ENCODE measurements at regions not wholly inside any gene's neighbourhood (a gene's known extent, or its start where the extent isn't known, plus 50 kb on each side); places are given as distances from the start of the nearest gene placed in this dataset.
"Not testable (repeated sequence)": the region's sequence is repeated elsewhere in the genome, so short reads cannot be mapped to it uniquely, and the experiment has no call there.

GRCh38 chr17:22229821-22230220 is 537.5 kb downstream of the KCNJ18 start:
- DNase-seq (ENCODE audit: low read depth in 2 of 2); H3K4me3 ChIP-seq (replicated peaks in 1 of 2; ENCODE audit: low read depth in 2 of 2, low read length in 2 of 2): not testable (repeated sequence)

GRCh38 chr17:22233382-22233781 is 541.1 kb downstream of the KCNJ18 start:
- DNase-seq (ENCODE audit: low read depth in 2 of 2) = no peak
- TF ChIP-seq CTCF (IDR thresholded peaks at IDR 0.05; ENCODE audit: low read depth, low read length) = no peak
- no peak overlapping the region for H3K4me3 ChIP-seq (replicated peaks in 1 of 2; ENCODE audit: low read depth in 2 of 2, low read length in 2 of 2)

GRCh38 chr17:22242472-22242871 is 550.1 kb downstream of the KCNJ18 start:
- no peak for TF ChIP-seq CTCF (IDR thresholded peaks at IDR 0.05; ENCODE audit: low read depth, low read length)
- no peak for DNase-seq (ENCODE audit: low read depth in 2 of 2)
- H3K4me3 ChIP-seq (replicated peaks in 1 of 2; ENCODE audit: low read depth in 2 of 2, low read length in 2 of 2) = no peak overlapping the region

GRCh38 chr17:22251498-22251897 is 559.2 kb downstream of the KCNJ18 start:
- no peak overlapping the region for H3K4me3 ChIP-seq (replicated peaks in 1 of 2; ENCODE audit: low read depth in 2 of 2, low read length in 2 of 2)
- DNase-seq (ENCODE audit: low read depth in 2 of 2) = no peak
- TF ChIP-seq CTCF (IDR thresholded peaks at IDR 0.05; ENCODE audit: low read depth, low read length) = no peak

- no peak overlapping the region for H3K4me3 ChIP-seq (replicated peaks in 1 of 2; ENCODE audit: low read depth in 2 of 2, low read length in 2 of 2)
- no peak for DNase-seq (ENCODE audit: low read depth in 2 of 2)
- TF ChIP-seq CTCF (IDR thresholded peaks at IDR 0.05; ENCODE audit: low read depth, low read length) = no peak
Measured at GRCh38 chr17:22253007-22253406, 560.7 kb downstream of the KCNJ18 start.

GRCh38 chr17:22265807-22266206 is 573.5 kb downstream of the KCNJ18 start:
- TF ChIP-seq CTCF (IDR thresholded peaks at IDR 0.05; ENCODE audit: low read depth, low read length) = no peak

GRCh38 chr17:22266231-22266630 is 573.9 kb downstream of the KCNJ18 start:
- H3K4me3 ChIP-seq (replicated peaks in 1 of 2; ENCODE audit: low read depth in 2 of 2, low read length in 2 of 2) = no peak overlapping the region
- no peak for TF ChIP-seq CTCF (IDR thresholded peaks at IDR 0.05; ENCODE audit: low read depth, low read length)
- no peak for DNase-seq (ENCODE audit: low read depth in 2 of 2)

More at GRCh38 chr17:22265807-22266206, 573.5 kb downstream of the KCNJ18 start:
- no peak overlapping the region for H3K4me3 ChIP-seq (replicated peaks in 1 of 2; ENCODE audit: low read depth in 2 of 2, low read length in 2 of 2)
- no peak for DNase-seq (ENCODE audit: low read depth in 2 of 2)
